ENCODE measurements at regions not wholly inside any gene's neighbourhood (a gene's known extent, or its start where the extent isn't known, plus 50 kb on each side); places are given as distances from the start of the nearest gene placed in this dataset.

- Histone ChIP-seq H3K9me3 (no peaks in the 10 kb centered on the region), H3K4me1 (ENCODE audit: control insufficient read depth in 1 of 2, insufficient read depth in 2 of 2, low read depth in 1 of 2, low read length in 1 of 2) (no peaks in the 10 kb centered on the region), H3K9ac (no peak overlapping the region), H3K4me2 (no peak overlapping the region), H3F3A (replicated peaks; ENCODE audit: insufficient read depth) (no peaks in the 10 kb centered on the region), H3K27me3 (ENCODE audit: insufficient read depth) (no peaks in the 10 kb centered on the region), H3K4me3 (ENCODE audit: low read depth in 2 of 2, low read length in 1 of 2) (no peak overlapping the region), H3K9me2 (no peaks in the 10 kb centered on the region), H3K79me2 (ENCODE audit: insufficient read depth) (no peaks in the 10 kb centered on the region), H3K36me3 (replicated peaks in 1 of 2; ENCODE audit: control insufficient read depth in 1 of 2, insufficient read depth in 2 of 2, low read length in 1 of 2) (no peaks in the 10 kb centered on the region), H3K27ac (ENCODE audit: low read depth in 2 of 2, low read length in 1 of 2) (no peak overlapping the region), H4K20me1 (ENCODE audit: insufficient read depth) (no peaks in the 10 kb centered on the region), H2AFZ (ENCODE audit: low read depth) (no peak overlapping the region)
- no peak for DNase-seq
- 10% methylated on average over 3 of the region's 3 CpGs for WGBS (ENCODE audit: low lambda C conversion rate)
- TF ChIP-seq SMC3 (IDR thresholded peaks at IDR 0.05; ENCODE audit: low read depth, low read length) (peak; percentile 37; the same call in 1 of the 2 replicates), TAF1 (IDR thresholded peaks at IDR 0.05; ENCODE audit: borderline replicate concordance, low read depth, low read length) (no peak), TCF12 (IDR thresholded peaks at IDR 0.05) (no peak), RAD21 (IDR thresholded peaks at IDR 0.05; ENCODE audit: low read length) (peak; percentile 66), CTCF (IDR thresholded peaks at IDR 0.05) (peak; percentile 33), GATA2 (CRISPR knock-in tag; IDR thresholded peaks at IDR 0.05) (no peak), FOXM1 (IDR thresholded peaks at IDR 0.05; ENCODE audit: low read depth) (no peak)
- ChIA-PET CTCF (interaction anchor here (0.7 to 3.7 kb wide), 4 partner anchors 817 to 911 kb away, joined by 3 to 23 read pairs (median 4); no protein-coding TSS in a partner anchor), POLR2A (no interaction called here)
These were observed 820.5 kb upstream of the POU3F3 start for GRCh38 chr2:104033399-104033798.

GRCh38 chr2:104040771-104041170 lies 813.1 kb upstream of the POU3F3 start:
- H3K4me1 ChIP-seq (ENCODE audit: control insufficient read depth in 1 of 2, insufficient read depth in 2 of 2, low read depth in 1 of 2, low read length in 1 of 2) = no peaks in the 10 kb centered on the region
- H3F3A ChIP-seq (replicated peaks; ENCODE audit: insufficient read depth) = no peaks in the 10 kb centered on the region
- no peak overlapping the region for H2AFZ ChIP-seq (ENCODE audit: low read depth)
- H3K9ac ChIP-seq = no peak overlapping the region
- 12% methylated on average over 2 of the region's 2 CpGs for WGBS (ENCODE audit: low lambda C conversion rate)
- no peak overlapping the region for H3K4me2 ChIP-seq
- no peaks in the 10 kb centered on the region for H3K79me2 ChIP-seq (ENCODE audit: insufficient read depth)
- no peaks in the 10 kb centered on the region for H3K9me3 ChIP-seq
- POLR2A ChIA-PET = no interaction called here
- H3K9me2 ChIP-seq = no peaks in the 10 kb centered on the region
- no peak for DNase-seq
- no peak overlapping the region for H3K4me3 ChIP-seq (ENCODE audit: low read depth in 2 of 2, low read length in 1 of 2)
- CTCF ChIA-PET = no interaction called here
- no peak overlapping the region for H3K27ac ChIP-seq (ENCODE audit: low read depth in 2 of 2, low read length in 1 of 2)
- H3K27me3 ChIP-seq (ENCODE audit: insufficient read depth) = no peaks in the 10 kb centered on the region
- no peaks in the 10 kb centered on the region for H4K20me1 ChIP-seq (ENCODE audit: insufficient read depth)
- H3K36me3 ChIP-seq (replicated peaks in 1 of 2; ENCODE audit: control insufficient read depth in 1 of 2, insufficient read depth in 2 of 2, low read length in 1 of 2) = no peaks in the 10 kb centered on the region
- TF ChIP-seq ELF1 (IDR thresholded peaks at IDR 0.05) (no peak), TAF1 (IDR thresholded peaks at IDR 0.05; ENCODE audit: borderline replicate concordance, low read depth, low read length) (no peak), PBX3 (IDR thresholded peaks at IDR 0.05) (no peak), YY1 (IDR thresholded peaks at IDR 0.05; ENCODE audit: low read depth) (no peak), RAD21 (IDR thresholded peaks at IDR 0.05; ENCODE audit: low read length) (no peak), CTCF (IDR thresholded peaks at IDR 0.05) (no peak), TCF12 (IDR thresholded peaks at IDR 0.05) (no peak), JUND (IDR thresholded peaks at IDR 0.05) (no peak), EP300 (IDR thresholded peaks at IDR 0.05; ENCODE audit: borderline replicate concordance in 1 of 2, low read depth in 1 of 2, low read length in 1 of 2) (no peak), USF2 (IDR thresholded peaks at IDR 0.05; ENCODE audit: borderline replicate concordance, low read depth, low read length) (no peak), TEAD4 (IDR thresholded peaks at IDR 0.05; ENCODE audit: borderline replicate concordance, insufficient read depth) (no peak), SIN3A (IDR thresholded peaks at IDR 0.05; ENCODE audit: borderline replicate concordance, low read depth, low read length) (no peak), RCOR1 (IDR thresholded peaks at IDR 0.05; ENCODE audit: low read length) (no peak)
- TF ChIP-seq, protein P1, sequence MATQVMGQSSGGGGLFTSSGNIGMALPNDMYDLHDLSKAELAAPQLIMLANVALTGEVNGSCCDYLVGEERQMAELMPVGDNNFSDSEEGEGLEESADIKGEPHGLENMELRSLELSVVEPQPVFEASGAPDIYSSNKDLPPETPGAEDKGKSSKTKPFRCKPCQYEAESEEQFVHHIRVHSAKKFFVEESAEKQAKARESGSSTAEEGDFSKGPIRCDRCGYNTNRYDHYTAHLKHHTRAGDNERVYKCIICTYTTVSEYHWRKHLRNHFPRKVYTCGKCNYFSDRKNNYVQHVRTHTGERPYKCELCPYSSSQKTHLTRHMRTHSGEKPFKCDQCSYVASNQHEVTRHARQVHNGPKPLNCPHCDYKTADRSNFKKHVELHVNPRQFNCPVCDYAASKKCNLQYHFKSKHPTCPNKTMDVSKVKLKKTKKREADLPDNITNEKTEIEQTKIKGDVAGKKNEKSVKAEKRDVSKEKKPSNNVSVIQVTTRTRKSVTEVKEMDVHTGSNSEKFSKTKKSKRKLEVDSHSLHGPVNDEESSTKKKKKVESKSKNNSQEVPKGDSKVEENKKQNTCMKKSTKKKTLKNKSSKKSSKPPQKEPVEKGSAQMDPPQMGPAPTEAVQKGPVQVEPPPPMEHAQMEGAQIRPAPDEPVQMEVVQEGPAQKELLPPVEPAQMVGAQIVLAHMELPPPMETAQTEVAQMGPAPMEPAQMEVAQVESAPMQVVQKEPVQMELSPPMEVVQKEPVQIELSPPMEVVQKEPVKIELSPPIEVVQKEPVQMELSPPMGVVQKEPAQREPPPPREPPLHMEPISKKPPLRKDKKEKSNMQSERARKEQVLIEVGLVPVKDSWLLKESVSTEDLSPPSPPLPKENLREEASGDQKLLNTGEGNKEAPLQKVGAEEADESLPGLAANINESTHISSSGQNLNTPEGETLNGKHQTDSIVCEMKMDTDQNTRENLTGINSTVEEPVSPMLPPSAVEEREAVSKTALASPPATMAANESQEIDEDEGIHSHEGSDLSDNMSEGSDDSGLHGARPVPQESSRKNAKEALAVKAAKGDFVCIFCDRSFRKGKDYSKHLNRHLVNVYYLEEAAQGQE (IDR thresholded peaks at IDR 0.05; ENCODE audit: low read depth, low read length) = no peak
- TF ChIP-seq, protein P2, sequence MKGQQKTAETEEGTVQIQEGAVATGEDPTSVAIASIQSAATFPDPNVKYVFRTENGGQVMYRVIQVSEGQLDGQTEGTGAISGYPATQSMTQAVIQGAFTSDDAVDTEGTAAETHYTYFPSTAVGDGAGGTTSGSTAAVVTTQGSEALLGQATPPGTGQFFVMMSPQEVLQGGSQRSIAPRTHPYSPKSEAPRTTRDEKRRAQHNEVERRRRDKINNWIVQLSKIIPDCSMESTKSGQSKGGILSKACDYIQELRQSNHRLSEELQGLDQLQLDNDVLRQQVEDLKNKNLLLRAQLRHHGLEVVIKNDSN (IDR thresholded peaks at IDR 0.05; ENCODE audit: borderline replicate concordance, low read depth) = no peak
